ENCODE measurements at regions not wholly inside any gene's neighbourhood (a gene's known extent, or its start where the extent isn't known, plus 50 kb on each side); places are given as distances from the start of the nearest gene placed in this dataset.

DNA sequence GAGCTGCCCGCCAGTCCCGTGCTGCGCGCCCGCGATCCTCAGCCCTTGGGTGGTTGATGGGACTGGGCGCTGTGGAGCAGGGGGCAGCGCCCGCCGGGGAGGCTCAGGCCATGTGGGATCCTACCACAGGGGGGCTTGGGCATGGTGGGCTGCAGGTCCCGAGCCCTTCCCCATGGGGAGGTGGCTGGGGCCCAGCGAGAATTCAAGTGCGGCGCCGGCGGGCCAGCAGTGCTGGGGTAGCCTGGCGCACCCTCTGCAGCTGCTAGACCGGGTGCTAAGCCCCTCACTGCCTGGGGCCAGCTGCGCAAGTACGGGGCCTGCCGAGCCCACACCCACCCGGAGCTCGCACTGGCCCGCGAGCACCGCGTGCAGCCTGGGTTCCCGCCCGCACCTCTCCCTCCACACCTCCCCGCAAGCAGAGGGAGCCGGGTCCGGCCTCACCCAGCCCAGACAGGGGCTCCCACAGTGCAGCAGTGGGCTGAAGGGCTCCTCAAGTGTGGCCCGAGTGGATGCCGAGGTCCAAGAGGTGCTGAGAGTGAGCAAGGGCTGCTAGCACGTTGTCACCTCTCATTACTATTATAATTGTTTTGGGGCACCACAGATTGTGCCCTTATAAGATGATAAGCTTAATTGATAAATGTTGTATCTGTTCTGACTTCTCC lies 333.2 kb downstream of the CASP12 start:
- Histone ChIP-seq H3K4me1 (replicated peaks in 1 of 2; ENCODE audit: control insufficient read depth in 2 of 2, insufficient read depth in 2 of 2, low read length in 2 of 2) (no peaks in the 10 kb centered on the region), H3K9ac (ENCODE audit: insufficient read depth in 1 of 2, low read depth in 2 of 2, low read length in 2 of 2) (no peak overlapping the region), H2AFZ (ENCODE audit: low read depth, low read length) (no peak overlapping the region), H3K4me3 (no peak overlapping the region), H4K20me1 (replicated peaks; ENCODE audit: control insufficient read depth, insufficient read depth, low read length) (no peaks in the 10 kb centered on the region), H3K27ac (ENCODE audit: extremely low read depth, low read depth, low read length) (no peak overlapping the region), H3K36me3 (ENCODE audit: control insufficient read depth, insufficient read depth, low read length) (no peaks in the 10 kb centered on the region), H3K9me1 (ENCODE audit: control insufficient read depth, insufficient read depth, low read length) (no peaks in the 10 kb centered on the region), H3K9me3 (replicated peaks; ENCODE audit: control insufficient read depth, insufficient read depth, low read depth, low read length) (no peaks in the 10 kb centered on the region), H3K4me2 (ENCODE audit: insufficient read depth, low read length) (no peak overlapping the region), H3K27me3 (ENCODE audit: control insufficient read depth in 2 of 2, insufficient read depth in 2 of 2, low read length in 2 of 2) (no peaks in the 10 kb centered on the region), H3K79me2 (ENCODE audit: control insufficient read depth, insufficient read depth, low read length) (no peaks in the 10 kb centered on the region)
- FAIRE-seq (no peak), DNase-seq (ENCODE audit: extremely low read depth in 1 of 4, low spot score in 3 of 4) (no peak), ATAC-seq (no peak)
- ChIA-PET CTCF (ENCODE audit: low intra/inter-chr PET ratio) (no interaction called here), POLR2A (no interaction called here)
- WGBS (ENCODE audit: insufficient coverage, low coverage, missing lambda C conversion rate) = 1% methylated on average over 21 of the region's 35 CpGs
- TF ChIP-seq NEUROD1 (IDR thresholded peaks at IDR 0.05; ENCODE audit: borderline replicate concordance, low read depth, low read length, partially characterized antibody) (no peak), ZZZ3 (IDR thresholded peaks at IDR 0.05) (no peak), BACH1 (tag; IDR thresholded peaks at IDR 0.05) (no peak), DIDO1 (tag; IDR thresholded peaks at IDR 0.05; ENCODE audit: low read depth) (no peak), ZSCAN29 (IDR thresholded peaks at IDR 0.05) (no peak), ZNF311 (CRISPR knock-in tag; IDR thresholded peaks at IDR 0.05) (no peak), ZNF586 (CRISPR knock-in tag; conservative IDR thresholded peaks at IDR 0.05) (no peak), ZBTB8A (IDR thresholded peaks at IDR 0.05; ENCODE audit: partially characterized antibody) (no peak), ZNF232 (CRISPR knock-in tag; IDR thresholded peaks at IDR 0.05) (no peak), SMARCA5 (IDR thresholded peaks at IDR 0.05) (no peak)
- TF ChIP-seq, protein P1, sequence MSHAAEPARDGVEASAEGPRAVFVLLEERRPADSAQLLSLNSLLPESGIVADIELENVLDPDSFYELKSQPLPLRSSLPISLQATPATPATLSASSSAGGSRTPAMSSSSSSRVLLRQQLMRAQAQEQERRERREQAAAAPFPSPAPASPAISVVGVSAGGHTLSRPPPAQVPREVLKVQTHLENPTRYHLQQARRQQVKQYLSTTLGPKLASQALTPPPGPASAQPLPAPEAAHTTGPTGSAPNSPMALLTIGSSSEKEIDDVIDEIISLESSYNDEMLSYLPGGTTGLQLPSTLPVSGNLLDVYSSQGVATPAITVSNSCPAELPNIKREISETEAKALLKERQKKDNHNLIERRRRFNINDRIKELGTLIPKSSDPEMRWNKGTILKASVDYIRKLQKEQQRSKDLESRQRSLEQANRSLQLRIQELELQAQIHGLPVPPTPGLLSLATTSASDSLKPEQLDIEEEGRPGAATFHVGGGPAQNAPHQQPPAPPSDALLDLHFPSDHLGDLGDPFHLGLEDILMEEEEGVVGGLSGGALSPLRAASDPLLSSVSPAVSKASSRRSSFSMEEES (CRISPR knock-in tag; IDR thresholded peaks at IDR 0.05) = no peak
- TF ChIP-seq, protein P2, sequence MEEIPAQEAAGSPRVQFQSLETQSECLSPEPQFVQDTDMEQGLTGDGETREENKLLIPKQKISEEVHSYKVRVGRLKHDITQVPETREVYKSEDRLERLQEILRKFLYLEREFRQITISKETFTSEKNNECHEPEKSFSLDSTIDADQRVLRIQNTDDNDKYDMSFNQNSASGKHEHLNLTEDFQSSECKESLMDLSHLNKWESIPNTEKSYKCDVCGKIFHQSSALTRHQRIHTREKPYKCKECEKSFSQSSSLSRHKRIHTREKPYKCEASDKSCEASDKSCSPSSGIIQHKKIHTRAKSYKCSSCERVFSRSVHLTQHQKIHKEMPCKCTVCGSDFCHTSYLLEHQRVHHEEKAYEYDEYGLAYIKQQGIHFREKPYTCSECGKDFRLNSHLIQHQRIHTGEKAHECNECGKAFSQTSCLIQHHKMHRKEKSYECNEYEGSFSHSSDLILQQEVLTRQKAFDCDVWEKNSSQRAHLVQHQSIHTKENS (CRISPR knock-in tag; IDR thresholded peaks at IDR 0.05) = no peak
- BruUV-seq (replicated peaks) = no TSS peak
- in situ Hi-C loops (cut with MboI) = no loop called here
- intact Hi-C loops (cut with micrococcal nuclease) = no loop called here

Measured in K562 (cell line).